H9 (cell line): ENCODE measurements at regions not wholly inside any gene's neighbourhood (a gene's known extent, or its start where the extent isn't known, plus 50 kb on each side); places are given as distances from the start of the nearest gene placed in this dataset.

ENCODE experiments used
- DNase-seq: peaks from one replicate; pipeline ENCODE4 v3.0.0-alpha.2; 2017
- H2AFZ ChIP-seq: one replicate; pipeline ENCODE4 v1.6.1; 2013; ENCODE audit warnings: mild to moderate bottlenecking, low read length, control low read depth, moderate library complexity
- H2AK5ac ChIP-seq: 2 replicates; pipeline ENCODE4 v1.6.1; 2013; ENCODE audit warnings: low read length, control low read depth, mixed read lengths; ENCODE audit not compliant: insufficient read length
- H2BK120ac ChIP-seq: one replicate; pipeline ENCODE4 v1.6.1; 2013; ENCODE audit warnings: low read depth, mild to moderate bottlenecking, low read length, control low read depth, inconsistent platforms; ENCODE audit not compliant: poor library complexity, severe bottlenecking
- H2BK12ac ChIP-seq: 2 replicates; pipeline ENCODE4 v1.6.1; 2013; ENCODE audit warnings: low read length, control low read depth, mixed read lengths, low read depth; ENCODE audit not compliant: insufficient read length
- H2BK15ac ChIP-seq: 2 replicates; pipeline ENCODE4 v1.6.1; 2013; ENCODE audit warnings: low read depth, low read length, control low read depth
- H2BK20ac ChIP-seq: one replicate; pipeline ENCODE4 v1.6.1; 2013; ENCODE audit warnings: low read depth, mild to moderate bottlenecking, low read length, control low read depth, inconsistent platforms; ENCODE audit not compliant: poor library complexity, severe bottlenecking
- H2BK5ac ChIP-seq: 2 replicates; pipeline ENCODE4 v1.6.1; 2013; ENCODE audit warnings: low read length, control low read depth, mixed read lengths; ENCODE audit not compliant: insufficient read length
- H3K14ac ChIP-seq: 2 replicates; pipeline ENCODE4 v1.6.1; 2013; ENCODE audit warnings: low read length, control low read depth; ENCODE audit not compliant: insufficient read depth
- H3K18ac ChIP-seq: 2 replicates; pipeline ENCODE4 v1.6.1; 2013; ENCODE audit warnings: low read depth, mild to moderate bottlenecking, mixed read lengths, low read length, control low read depth; ENCODE audit not compliant: insufficient read length
- H3K23ac ChIP-seq: 2 replicates; pipeline ENCODE4 v1.6.1; 2013; ENCODE audit warnings: low read length, control low read depth, mixed read lengths, low read depth; ENCODE audit not compliant: insufficient read length
- H3K23me2 ChIP-seq: 2 replicates; pipeline ENCODE4 v1.6.1; 2013; ENCODE audit warnings: low read depth, mild to moderate bottlenecking, mixed read lengths, low read length, control low read depth; ENCODE audit not compliant: insufficient read length, poor library complexity, severe bottlenecking
- H3K27ac ChIP-seq: 2 replicates; pipeline ENCODE4 v1.5.1; 2013; ENCODE audit warnings: low read length, control low read depth, mixed read lengths, low read depth; ENCODE audit not compliant: insufficient read length
- H3K27me3 ChIP-seq: 2 replicates; pipeline ENCODE4 v1.6.1; 2013; ENCODE audit warnings: low read length, control low read depth, inconsistent platforms; ENCODE audit not compliant: insufficient read depth
- H3K4ac ChIP-seq: 2 replicates; pipeline ENCODE4 v1.6.1; 2013; ENCODE audit warnings: low read depth, mild to moderate bottlenecking, control low read depth, inconsistent platforms, low read length, moderate library complexity
- H3K4me1 ChIP-seq: 2 replicates; pipeline ENCODE4 v1.6.1; 2013; ENCODE audit warnings: low read length, control low read depth, inconsistent platforms; ENCODE audit not compliant: insufficient read depth
- H3K4me2 ChIP-seq: 2 replicates; pipeline ENCODE4 v1.6.1; 2013; ENCODE audit warnings: low read length, control low read depth, mixed read lengths; ENCODE audit not compliant: insufficient read length, insufficient read depth
- H3K56ac ChIP-seq: 2 replicates; pipeline ENCODE4 v1.6.1; 2013; ENCODE audit warnings: low read depth, mild to moderate bottlenecking, mixed read lengths, low read length, control low read depth; ENCODE audit not compliant: insufficient read length
- H3K79me1 ChIP-seq: 2 replicates; pipeline ENCODE4 v1.6.1; 2013; ENCODE audit warnings: low read depth, mild to moderate bottlenecking, moderate library complexity, low read length, control low read depth, inconsistent platforms; ENCODE audit not compliant: insufficient read depth, poor library complexity, severe bottlenecking
- H3K79me2 ChIP-seq: 2 replicates; pipeline ENCODE4 v1.6.1; 2013; ENCODE audit warnings: low read length, control low read depth, inconsistent platforms; ENCODE audit not compliant: insufficient read depth
- H3K9ac ChIP-seq: 2 replicates; pipeline ENCODE4 v1.6.1; 2013; ENCODE audit warnings: low read length, control low read depth, mixed read lengths; ENCODE audit not compliant: insufficient read length; ENCODE audit errors: extremely low read depth
- H3K9me3 ChIP-seq: one replicate; pipeline ENCODE4 v1.6.1; 2013; ENCODE audit warnings: low read depth, low read length, inconsistent platforms; ENCODE audit not compliant: control insufficient read depth
- H3T11ph ChIP-seq: one replicate; pipeline ENCODE4 v1.6.1; 2013; ENCODE audit warnings: mild to moderate bottlenecking, low read length, control low read depth, inconsistent platforms
- H4K20me1 ChIP-seq: one replicate; pipeline ENCODE4 v1.6.1; 2013; ENCODE audit not compliant: control insufficient read depth, insufficient read length, insufficient read depth
- H4K5ac ChIP-seq: 2 replicates; pipeline ENCODE4 v1.6.1; 2013; ENCODE audit warnings: low read depth, mild to moderate bottlenecking, mixed read lengths, low read length, control low read depth; ENCODE audit not compliant: insufficient read length
- H4K8ac ChIP-seq: replicated peaks from 2 replicates; pipeline ENCODE4 v1.6.1; 2013; ENCODE audit warnings: low read length, control low read depth, mixed read lengths, low read depth; ENCODE audit not compliant: insufficient read length
- H4K91ac ChIP-seq: 2 replicates; pipeline ENCODE4 v1.6.1; 2013; ENCODE audit warnings: low read depth, mild to moderate bottlenecking, moderate library complexity, mixed read lengths, low read length, control low read depth; ENCODE audit not compliant: insufficient read length
- H3K27ac Mint-ChIP-seq, 3 experiments: 2 replicates in 2 of 3; 3 replicates in 1 of 3; pipeline ENCODE4 v1.8.0; 2020 to 2021; ENCODE audit warnings: mixed read lengths in 3 of 3, mild to moderate bottlenecking in 1 of 3, moderate library complexity in 1 of 3
- H3K27me3 Mint-ChIP-seq: 2 replicates; pipeline ENCODE4 v1.8.0; 2021; ENCODE audit warnings: low read depth, mild to moderate bottlenecking, moderate library complexity, mixed read lengths
- H3K36me3 Mint-ChIP-seq, 3 experiments: 2 replicates in 2 of 3; 3 replicates in 1 of 3; pipeline ENCODE4 v1.8.0; 2020 to 2021; ENCODE audit warnings: low read depth in 3 of 3, mixed read lengths in 3 of 3; ENCODE audit not compliant: insufficient read depth in 1 of 3
- H3K4me1 Mint-ChIP-seq, 2 experiments: 2 replicates each; pipeline ENCODE4 v1.8.0; 2020; ENCODE audit warnings: mixed read lengths in 2 of 2
- H3K4me3 Mint-ChIP-seq, 2 experiments: 2 replicates in 1 of 2; 3 replicates in 1 of 2; pipeline ENCODE4 v1.8.0; 2020 to 2021; ENCODE audit warnings: mild to moderate bottlenecking in 2 of 2, mixed read lengths in 2 of 2, moderate library complexity in 1 of 2
- H3K9me3 Mint-ChIP-seq, 2 experiments: 2 replicates in 1 of 2; 3 replicates in 1 of 2; pipeline ENCODE4 v1.8.0; 2020; ENCODE audit warnings: mild to moderate bottlenecking in 2 of 2, mixed read lengths in 2 of 2, moderate library complexity in 1 of 2
- CTCF ChIP-seq: fragments of 200-600 bp; sonication (generic); conservative IDR thresholded peaks from 3 replicates; pipeline ENCODE4 v1.8.0; 2021; ENCODE audit warnings: antibody characterized with exemption, mild to moderate bottlenecking
- whole genome bisulfite sequencing: extraction: QIAGEN DNeasy Blood & Tissue Kit; methylation state at CpG from one replicate; pipeline ENCODE4 v1.1.7; 2013; ENCODE audit warnings: missing lambda C conversion rate, low lambda C conversion rate, mixed read lengths; ENCODE audit not compliant: insufficient read length; ENCODE audit errors: extremely low coverage; 5-methylcytosine and 5-hydroxymethylcytosine counted together

- H3K4me1 ChIP-seq, result peaks cover 6% of the 10 kb centered on the region; the same call in 1 of the 2 replicates
Observed at GRCh38 chr18:37844209-37844970, 278.8 kb upstream of the CELF4 start.

More at GRCh38 chr18:37844209-37844970, 278.8 kb upstream of the CELF4 start:
- Histone ChIP-seq H3K9ac (no peak overlapping the region), H3K23ac (no peak overlapping the region), H2AFZ (no peak overlapping the region), H3K79me1 (no peaks in the 10 kb centered on the region), H4K5ac (no peak overlapping the region), H3K14ac (no peak overlapping the region), H3K18ac (no peak overlapping the region), H4K8ac (no peak overlapping the region), H2BK120ac (no peak overlapping the region), H3K56ac (no peak overlapping the region), H3K23me2 (no peaks in the 10 kb centered on the region), H4K91ac (no peak overlapping the region), H2AK5ac (no peak overlapping the region), H3K27me3 (no peaks in the 10 kb centered on the region), H2BK15ac (no peak overlapping the region), H3K9me3 (no peaks in the 10 kb centered on the region), H3K79me2 (no peaks in the 10 kb centered on the region), H2BK12ac (no peak overlapping the region), H2BK5ac (no peak overlapping the region), H2BK20ac (no peak overlapping the region), H3K4me2 (no peak overlapping the region), H4K20me1 (no peaks in the 10 kb centered on the region), H3T11ph (no peak overlapping the region), H3K4ac (no peak overlapping the region), H3K27ac (no peak overlapping the region)
- H3K4me1 Mint-ChIP-seq, result peaks cover 26 to 29% of the 10 kb centered on the region in 2 experiments
- peaks cover 0 to 3% of the 10 kb centered on the region in 2 experiments; a peak in 1 of 5 replicates for H3K9me3 Mint-ChIP-seq
- no peak for DNase-seq
- H3K27me3 Mint-ChIP-seq, result no peaks in the 10 kb centered on the region
- H3K4me3 Mint-ChIP-seq, result no peak overlapping the region
- TF ChIP-seq CTCF, result no peak
- no peaks in the 10 kb centered on the region; a peak in 1 of 7 replicates for H3K36me3 Mint-ChIP-seq
- no peak overlapping the region for H3K27ac Mint-ChIP-seq
- no CpG with 5 or more reads among the region's 10 CpGs for WGBS
